H1 (cell line): ENCODE measurements at regions not wholly inside any gene's neighbourhood (a gene's known extent, or its start where the extent isn't known, plus 50 kb on each side); places are given as distances from the start of the nearest gene placed in this dataset.

ENCODE experiments used
- CTCF ChIA-PET: fragments of 300-600 bp; sonication (Branson Sonifier 250); formaldehyde crosslinking; loops from one replicate; lab custom pipeline; 2021; ENCODE audit not compliant: partially characterized antibody; lab: Charles Lee
- POLR2A ChIA-PET: fragments of 300-600 bp; sonication (Branson Sonifier 250); formaldehyde crosslinking; loops from one replicate; lab custom pipeline; 2021; ENCODE audit warnings: inconsistent platforms; ENCODE audit not compliant: partially characterized antibody; lab: Charles Lee
- DNase-seq, 2 experiments: peaks; one replicate each; pipeline versions ENCODE4 v3.0.0 to v3.0.0-alpha.2; 2010 to 2022; ENCODE audit warnings: low spot score in 2 of 2, low read depth in 1 of 2, mixed read lengths in 1 of 2
- FAIRE-seq: peaks from 2 replicates; lab custom pipeline; 2011; peaks lifted over from hg19 to GRCh38; lab: Jason Lieb, UNC
- H2AFZ ChIP-seq: 2 replicates; pipeline ENCODE4 v1.8.1; 2012; ENCODE audit warnings: low read length, inconsistent platforms
- H2AK5ac ChIP-seq: 2 replicates; pipeline ENCODE4 v1.6.1; 2013; ENCODE audit warnings: low read depth, low read length
- H2BK120ac ChIP-seq: replicated peaks from 2 replicates; pipeline ENCODE3; 2013; ENCODE audit warnings: low read depth, low read length, inconsistent platforms
- H2BK12ac ChIP-seq: 2 replicates; pipeline ENCODE4 v1.6.1; 2013; ENCODE audit warnings: low read depth, low read length
- H2BK15ac ChIP-seq: 2 replicates; pipeline ENCODE4 v1.6.1; 2013; ENCODE audit warnings: low read length
- H2BK20ac ChIP-seq: 2 replicates; pipeline ENCODE4 v1.6.1; 2013; ENCODE audit warnings: low read length
- H2BK5ac ChIP-seq: 2 replicates; pipeline ENCODE4 v1.6.1; 2013; ENCODE audit warnings: low read depth, low read length
- H3K14ac ChIP-seq: 2 replicates; pipeline ENCODE4 v1.6.1; 2013; ENCODE audit warnings: inconsistent platforms; ENCODE audit not compliant: insufficient read length
- H3K18ac ChIP-seq: 2 replicates; pipeline ENCODE4 v1.6.1; 2013; ENCODE audit warnings: low read length; ENCODE audit errors: extremely low read depth
- H3K23ac ChIP-seq: 2 replicates; pipeline ENCODE4 v1.6.1; 2013; ENCODE audit warnings: inconsistent platforms; ENCODE audit not compliant: insufficient read length
- H3K23me2 ChIP-seq: 2 replicates; pipeline ENCODE4 v1.6.1; 2013; ENCODE audit warnings: low read depth, low read length
- H3K27ac ChIP-seq: 2 replicates; pipeline ENCODE4 v1.6.1; 2011; ENCODE audit warnings: low read depth, low read length, inconsistent platforms
- H3K27me3 ChIP-seq, 4 experiments: replicated peaks in 1 of 4; 1 replicate in 1 of 4; 2 replicates in 3 of 4; pipeline versions ENCODE4 v1.6.1 to v1.8.1; 2011 to 2013; ENCODE audit warnings: low read length in 3 of 4, mild to moderate bottlenecking in 3 of 4, inconsistent platforms in 2 of 4, mixed read lengths in 2 of 4, moderate library complexity in 1 of 4; ENCODE audit not compliant: control insufficient read depth in 3 of 4, insufficient read depth in 3 of 4; ENCODE audit errors: extremely low read depth in 1 of 4
- H3K36me3 ChIP-seq, 4 experiments: 2 replicates each; pipeline versions ENCODE4 v1.6.1 to v1.8.1; 2011 to 2013; ENCODE audit warnings: mild to moderate bottlenecking in 4 of 4, low read length in 3 of 4, moderate library complexity in 2 of 4, control low read depth in 1 of 4, inconsistent platforms in 1 of 4; ENCODE audit not compliant: insufficient read depth in 4 of 4, control insufficient read depth in 2 of 4
- H3K4ac ChIP-seq: replicated peaks from 2 replicates; pipeline ENCODE3; 2013; ENCODE audit warnings: low read length, low read depth, mixed read lengths, inconsistent platforms; ENCODE audit not compliant: insufficient read length
- H3K4me1 ChIP-seq, 4 experiments: replicated peaks in 1 of 4; 1 replicate in 1 of 4; 2 replicates in 3 of 4; pipeline versions ENCODE4 v1.6.1 to v1.8.1; 2011 to 2013; ENCODE audit warnings: low read length in 3 of 4, inconsistent platforms in 2 of 4, mixed read lengths in 1 of 4; ENCODE audit not compliant: insufficient read depth in 4 of 4, control insufficient read depth in 3 of 4
- H3K4me2 ChIP-seq, 2 experiments: 2 replicates each; pipeline versions ENCODE4 v1.6.1 to v1.8.1; 2011 to 2013; ENCODE audit warnings: low read depth in 2 of 2, low read length in 2 of 2, control low read depth in 1 of 2, inconsistent platforms in 1 of 2, mild to moderate bottlenecking in 1 of 2; ENCODE audit not compliant: insufficient read depth in 1 of 2
- H3K4me3 ChIP-seq, 4 experiments: fragments of 200-600, 300-600 bp in 1 of 4; sonication (generic), shearing (Covaris generic), sonication (Bioruptor Twin) in 1 of 4; 2 replicates each; pipeline versions ENCODE4 v1.5.1 to v1.8.1; 2011 to 2016; ENCODE audit warnings: low read length in 4 of 4, low read depth in 3 of 4, control low read depth in 2 of 4, inconsistent platforms in 2 of 4, mild to moderate bottlenecking in 2 of 4, mixed read lengths in 1 of 4, moderate library complexity in 1 of 4; ENCODE audit not compliant: insufficient read depth in 2 of 4; ENCODE audit errors: extremely low read depth in 1 of 4
- H3K56ac ChIP-seq: replicated peaks from 2 replicates; pipeline ENCODE3; 2013; ENCODE audit warnings: low read depth, mild to moderate bottlenecking, mixed read lengths, low read length, inconsistent platforms; ENCODE audit not compliant: insufficient read length
- H3K79me1 ChIP-seq: 2 replicates; pipeline ENCODE4 v1.6.1; 2013; ENCODE audit warnings: low read depth, low read length, control low read depth
- H3K79me2 ChIP-seq, 2 experiments: 2 replicates each; pipeline versions ENCODE4 v1.6.1 to v1.8.1; 2012 to 2013; ENCODE audit warnings: low read length in 2 of 2, mild to moderate bottlenecking in 2 of 2, inconsistent platforms in 1 of 2; ENCODE audit not compliant: insufficient read depth in 2 of 2, control insufficient read depth in 1 of 2
- H3K9ac ChIP-seq, 4 experiments: replicated peaks in 1 of 4; 1 replicate in 1 of 4; 2 replicates in 3 of 4; pipeline versions ENCODE4 v1.6.1 to v1.8.1; 2011 to 2013; ENCODE audit warnings: low read depth in 3 of 4, low read length in 3 of 4, control low read depth in 2 of 4, mild to moderate bottlenecking in 2 of 4, moderate library complexity in 2 of 4, inconsistent platforms in 1 of 4; ENCODE audit errors: extremely low read depth in 1 of 4
- H3K9me3 ChIP-seq, 2 experiments: 2 replicates each; pipeline versions ENCODE4 v1.6.1 to v1.8.1; 2012 to 2013; ENCODE audit warnings: mild to moderate bottlenecking in 2 of 2, moderate library complexity in 2 of 2, control low read depth in 1 of 2, inconsistent platforms in 1 of 2, low read depth in 1 of 2, low read length in 1 of 2, mixed read lengths in 1 of 2; ENCODE audit not compliant: insufficient read depth in 2 of 2
- H4K20me1 ChIP-seq, 2 experiments: replicated peaks in 1 of 2; 2 replicates each; pipeline versions ENCODE3 to v1.8.1; 2011 to 2013; ENCODE audit warnings: inconsistent platforms in 2 of 2, low read length in 2 of 2, mild to moderate bottlenecking in 1 of 2; ENCODE audit not compliant: insufficient read depth in 2 of 2, control insufficient read depth in 1 of 2
- H4K5ac ChIP-seq: 2 replicates; pipeline ENCODE4 v1.6.1; 2013; ENCODE audit warnings: low read length, low read depth, mixed read lengths, inconsistent platforms; ENCODE audit not compliant: insufficient read length
- H4K8ac ChIP-seq: 2 replicates; pipeline ENCODE4 v1.8.0; 2013; ENCODE audit warnings: mild to moderate bottlenecking, moderate library complexity, low read length, inconsistent platforms; ENCODE audit not compliant: insufficient read depth; ENCODE audit errors: extremely low read depth
- H4K91ac ChIP-seq: replicated peaks from 2 replicates; pipeline ENCODE3; 2013; ENCODE audit warnings: low read length, mixed read lengths, inconsistent platforms; ENCODE audit not compliant: insufficient read length
- ATF2 ChIP-seq: IDR thresholded peaks from 2 replicates; pipeline ENCODE4 v1.6.1; 2012; ENCODE audit warnings: low read length, inconsistent platforms
- ATF3 ChIP-seq: IDR thresholded peaks from 2 replicates; pipeline ENCODE4 v1.6.1; 2011; ENCODE audit warnings: low read depth, mild to moderate bottlenecking, low read length; ENCODE audit not compliant: insufficient read depth
- BACH1 ChIP-seq: IDR thresholded peaks from 2 replicates; pipeline ENCODE4 v1.6.1; 2012; ENCODE audit warnings: low read length, improper control_type of control experiment
- CBX5 ChIP-seq: fragments of 300-800, 300-1000 bp; sonication (generic); IDR thresholded peaks from 2 replicates; pipeline ENCODE4 v1.7.1; 2016; ENCODE audit warnings: antibody characterized with exemption, low read length, low read depth
- CHD1 ChIP-seq: IDR thresholded peaks from 2 replicates; pipeline ENCODE4 v1.6.1; 2012; ENCODE audit warnings: low read depth, low read length, improper control_type of control experiment
- GABPA ChIP-seq: IDR thresholded peaks from 2 replicates; pipeline ENCODE4 v1.6.1; 2011; ENCODE audit warnings: mild to moderate bottlenecking, low read length, moderate library complexity, borderline replicate concordance; ENCODE audit not compliant: insufficient read depth
- HDAC2 ChIP-seq, 2 experiments: fragments of 300-600 bp in 1 of 2; sonication (generic) in 1 of 2; IDR thresholded peaks; 2 replicates each; pipeline ENCODE4 v1.6.1; 2011 to 2012; ENCODE audit warnings: low read depth in 2 of 2, low read length in 2 of 2, mild to moderate bottlenecking in 2 of 2, moderate library complexity in 2 of 2, borderline replicate concordance in 1 of 2, inconsistent platforms in 1 of 2
- RFX5 ChIP-seq: IDR thresholded peaks from 2 replicates; pipeline ENCODE4 v1.6.1; 2011; ENCODE audit warnings: low read depth, low read length, improper control_type of control experiment, borderline replicate concordance
- RXRA ChIP-seq: IDR thresholded peaks from 2 replicates; pipeline ENCODE4 v1.6.1; 2011; ENCODE audit warnings: low read depth, mild to moderate bottlenecking, low read length, moderate library complexity; ENCODE audit not compliant: insufficient read depth
- SAP30 ChIP-seq: fragments of 300-600 bp; sonication (generic); IDR thresholded peaks from 2 replicates; pipeline ENCODE4 v1.7.1; 2012; ENCODE audit warnings: low read length, moderate library complexity, mild to moderate bottlenecking, inconsistent platforms; ENCODE audit not compliant: insufficient read depth, insufficient replicate concordance
- SIRT6 ChIP-seq: IDR thresholded peaks from one replicate; pipeline ENCODE4 v1.7.1; 2012; ENCODE audit warnings: low read length, inconsistent platforms
- TEAD4 ChIP-seq: IDR thresholded peaks from 2 replicates; pipeline ENCODE4 v1.6.1; 2012; ENCODE audit warnings: low read depth, low read length, inconsistent platforms, mixed read lengths
- WGBS, 2 experiments: shearing (Covaris generic) in 1 of 2; methylation state at CpG; one replicate each; pipeline versions ENCODE4 v1.1.6 to v1.1.7; 2013 to 2015; ENCODE audit warnings: low lambda C conversion rate in 2 of 2, mixed read lengths in 2 of 2, inconsistent platforms in 1 of 2, low coverage in 1 of 2, missing lambda C conversion rate in 1 of 2; ENCODE audit not compliant: insufficient replicate concordance in 2 of 2, insufficient coverage in 1 of 2, insufficient read length in 1 of 2; ENCODE audit errors: extremely low coverage in 1 of 2, missing lambda C conversion rate in 1 of 2; 5-methylcytosine and 5-hydroxymethylcytosine counted together

- Histone ChIP-seq H2BK120ac (no peak overlapping the region), H4K8ac (no peak overlapping the region), H3K56ac (no peak overlapping the region), H3K18ac (no peak overlapping the region), H3K27me3 (no peaks in the 10 kb centered on the region), H2BK20ac (no peak overlapping the region), H2AK5ac (no peak overlapping the region), H2BK15ac (no peak overlapping the region), H3K23me2 (no peaks in the 10 kb centered on the region), H3K9me3 (no peaks in the 10 kb centered on the region), H4K5ac (no peak overlapping the region), H4K91ac (no peak overlapping the region), H3K4ac (no peak overlapping the region), H3K36me3 (no peaks in the 10 kb centered on the region; a peak in 1 of 8 replicates), H3K4me3 (no peak overlapping the region), H3K4me1 (no peaks in the 10 kb centered on the region), H3K23ac (no peak overlapping the region), H3K9ac (no peak overlapping the region), H2BK5ac (no peak overlapping the region), H2BK12ac (no peak overlapping the region), H4K20me1 (no peaks in the 10 kb centered on the region), H2AFZ (no peak overlapping the region), H3K27ac (no peak overlapping the region), H3K14ac (no peak overlapping the region), H3K79me2 (no peaks in the 10 kb centered on the region), H3K79me1 (peaks cover 3% of the 10 kb centered on the region; the same call in 1 of the 2 replicates), H3K4me2 (no peak overlapping the region)
- POLR2A ChIA-PET = interaction anchor here (1.2 kb wide), 1 partner anchor 16 kb away, joined by 4 read pairs; no protein-coding TSS in a partner anchor
- no peak for FAIRE-seq
- CTCF ChIA-PET = no interaction called here
- no peak for DNase-seq
- WGBS, 2 experiments = 93% methylated on average over 3 of the region's 3 CpGs; no CpG with 5 or more reads in 1 of the 2 experiments
- no peak for TF ChIP-seq GABPA
- TF ChIP-seq BACH1 = no peak
- no peak for TF ChIP-seq TEAD4
- no peak for TF ChIP-seq RXRA
- no peak for TF ChIP-seq HDAC2 (IDR thresholded peaks at IDR 0.05; ENCODE audit: borderline replicate concordance in 1 of 2, low read depth in 2 of 2, low read length in 2 of 2)
- TF ChIP-seq SAP30 = no peak
- TF ChIP-seq ATF3 = no peak
- no peak for TF ChIP-seq ATF2
- no peak for TF ChIP-seq RFX5
- no peak for TF ChIP-seq SIRT6
- TF ChIP-seq CBX5 = no peak
- no peak for TF ChIP-seq CHD1
Measured at GRCh38 chr6:22102671-22103070, 194.2 kb downstream of the PRL start.
